ENCODE measurements at regions not wholly inside any gene's neighbourhood (a gene's known extent, or its start where the extent isn't known, plus 50 kb on each side); places are given as distances from the start of the nearest gene placed in this dataset.

- no peak for TF ChIP-seq CTCF (IDR thresholded peaks at IDR 0.05)
- no peak for TF ChIP-seq EZH2 (IDR thresholded peaks at IDR 0.05; ENCODE audit: borderline replicate concordance, insufficient read depth, low read depth, low read length, poor library complexity, severe bottlenecking)
Measured at GRCh38 chr4:128560754-128561495, 248.6 kb upstream of the JADE1 start.
